MM.1S (cell line): ENCODE measurements at regions not wholly inside any gene's neighbourhood (a gene's known extent, or its start where the extent isn't known, plus 50 kb on each side); places are given as distances from the start of the nearest gene placed in this dataset.

Experiments
- EZH2 ChIP-seq: fragments of 300-600 bp; sonication (generic); optimal IDR thresholded peaks from 2 replicates; pipeline ENCODE3; 2017; ENCODE audit warnings: low read depth, mild to moderate bottlenecking, antibody characterized with exemption, low read length, mixed read lengths
- EZH2phosphoT487 ChIP-seq: fragments of 300-600 bp; sonication (generic); IDR thresholded peaks from 2 replicates; pipeline ENCODE4 v1.6.1; 2018; ENCODE audit warnings: antibody characterized with exemption, low read length
- TF ChIP-seq, protein P1 (sequence below): fragments of 300-600 bp; sonication (generic); IDR thresholded peaks from 2 replicates; pipeline ENCODE4 v1.5.1; 2016; ENCODE audit warnings: antibody characterized with exemption, low read length, mixed read lengths

DNA sequence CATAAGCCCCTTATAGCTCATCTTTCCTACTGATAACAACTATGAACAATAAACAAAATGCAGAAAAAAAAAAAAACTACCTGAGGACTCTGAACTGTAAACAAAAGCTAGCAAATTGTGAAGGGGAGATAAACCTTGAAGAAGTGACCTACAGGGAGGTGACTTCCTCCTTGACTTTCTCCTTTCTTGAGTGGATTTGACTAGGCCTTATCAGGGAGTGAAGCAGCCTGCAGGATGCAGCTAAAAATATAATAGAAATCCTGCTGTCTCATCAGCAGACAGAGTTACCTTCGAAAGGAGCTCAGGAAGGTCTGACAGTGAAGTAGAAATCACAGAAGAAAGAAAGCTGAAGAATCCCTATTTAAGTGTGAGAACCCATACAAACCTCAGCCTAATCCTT, 322.0 kb upstream of the HTR1E start:
- TF ChIP-seq, protein P1, sequence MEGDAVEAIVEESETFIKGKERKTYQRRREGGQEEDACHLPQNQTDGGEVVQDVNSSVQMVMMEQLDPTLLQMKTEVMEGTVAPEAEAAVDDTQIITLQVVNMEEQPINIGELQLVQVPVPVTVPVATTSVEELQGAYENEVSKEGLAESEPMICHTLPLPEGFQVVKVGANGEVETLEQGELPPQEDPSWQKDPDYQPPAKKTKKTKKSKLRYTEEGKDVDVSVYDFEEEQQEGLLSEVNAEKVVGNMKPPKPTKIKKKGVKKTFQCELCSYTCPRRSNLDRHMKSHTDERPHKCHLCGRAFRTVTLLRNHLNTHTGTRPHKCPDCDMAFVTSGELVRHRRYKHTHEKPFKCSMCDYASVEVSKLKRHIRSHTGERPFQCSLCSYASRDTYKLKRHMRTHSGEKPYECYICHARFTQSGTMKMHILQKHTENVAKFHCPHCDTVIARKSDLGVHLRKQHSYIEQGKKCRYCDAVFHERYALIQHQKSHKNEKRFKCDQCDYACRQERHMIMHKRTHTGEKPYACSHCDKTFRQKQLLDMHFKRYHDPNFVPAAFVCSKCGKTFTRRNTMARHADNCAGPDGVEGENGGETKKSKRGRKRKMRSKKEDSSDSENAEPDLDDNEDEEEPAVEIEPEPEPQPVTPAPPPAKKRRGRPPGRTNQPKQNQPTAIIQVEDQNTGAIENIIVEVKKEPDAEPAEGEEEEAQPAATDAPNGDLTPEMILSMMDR = no peak
- TF ChIP-seq EZH2phosphoT487 = no peak
- no peak for TF ChIP-seq EZH2
